ENCODE measurements at regions not wholly inside any gene's neighbourhood (a gene's known extent, or its start where the extent isn't known, plus 50 kb on each side); places are given as distances from the start of the nearest gene placed in this dataset.

DNA sequence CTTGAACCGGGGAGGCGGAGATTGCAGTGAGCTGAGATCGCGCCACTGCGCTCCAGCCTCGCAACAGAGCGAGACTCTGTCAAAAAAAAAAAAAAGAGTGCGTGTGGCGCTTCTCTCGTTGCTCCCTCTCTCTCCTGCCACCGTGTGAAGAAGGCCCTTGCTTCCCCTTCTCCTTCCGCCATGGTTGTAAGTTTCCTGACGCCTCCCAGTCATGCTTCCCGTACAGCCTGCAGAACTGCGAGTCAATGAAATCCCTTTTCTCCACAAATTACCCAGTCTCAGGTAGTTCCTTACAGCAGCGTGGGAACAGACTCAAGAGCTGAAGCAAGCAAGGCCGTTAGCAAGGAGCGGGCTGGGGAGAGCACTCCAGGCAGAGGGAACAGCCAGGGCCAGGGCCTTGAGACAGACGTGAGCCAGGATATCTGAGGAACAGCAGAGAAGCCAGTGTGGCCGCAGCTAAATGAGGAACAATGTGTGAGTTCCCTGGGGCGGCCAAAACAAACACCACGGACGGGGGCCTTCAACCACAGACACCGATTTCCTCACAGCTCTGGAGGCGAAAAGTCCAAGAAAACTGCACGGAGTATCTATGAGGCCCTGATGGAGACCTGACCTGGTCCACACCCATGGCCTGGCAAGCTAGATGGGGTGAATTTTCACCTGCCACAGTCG, 54.2 kb upstream of the ETS2 start:
- FAIRE-seq (no peak), ATAC-seq (no peak), DNase-seq (ENCODE audit: low read depth, low spot score) (no peak)
- Histone ChIP-seq H3K4me1 (ENCODE audit: control insufficient read depth, insufficient read depth, low read length) (no peaks in the 10 kb centered on the region), H4K20me1 (ENCODE audit: control insufficient read depth, insufficient read depth) (no peaks in the 10 kb centered on the region), H3K36me3 (ENCODE audit: control insufficient read depth in 2 of 2, insufficient read depth in 2 of 2, low read length in 1 of 2) (no peaks in the 10 kb centered on the region), H3K9ac (ENCODE audit: control insufficient read depth, insufficient read depth, low read length) (no peak overlapping the region), H3K79me2 (ENCODE audit: control insufficient read depth, insufficient read depth, low read length) (no peaks in the 10 kb centered on the region), H3K9me3 (replicated peaks; ENCODE audit: control insufficient read depth, insufficient read depth, low read length) (no peaks in the 10 kb centered on the region), H2AFZ (ENCODE audit: control insufficient read depth, low read depth, low read length) (no peak overlapping the region), H3K4me3 (no peak overlapping the region), H3K27ac (ENCODE audit: control insufficient read depth, insufficient read depth) (no peak overlapping the region), H3K27me3 (replicated peaks in 1 of 2; ENCODE audit: control insufficient read depth in 2 of 2, insufficient read depth in 2 of 2, low read length in 1 of 2) (peaks cover 0 to 6% of the 10 kb centered on the region in 2 experiments; a peak in 2 of 4 replicates), H3K4me2 (ENCODE audit: control insufficient read depth, insufficient read depth) (no peak overlapping the region)
- WGBS (ENCODE audit: insufficient coverage, insufficient replicate concordance, low lambda C conversion rate, missing lambda C conversion rate) = 32% methylated on average over 16 of the region's 27 CpGs
- CTCF ChIA-PET = no interaction called here
- SMC1A ChIA-PET (ENCODE audit: uncharacterized antibody, unreplicated experiment) = no interaction called here
- POLR2A ChIA-PET = no interaction called here
- TF ChIP-seq MEF2A (IDR thresholded peaks at IDR 0.05; ENCODE audit: insufficient read depth, low read depth, low read length) (no peak), ZNF384 (IDR thresholded peaks at IDR 0.05; ENCODE audit: borderline replicate concordance, low read depth, low read length) (no peak), NR2C1 (IDR thresholded peaks at IDR 0.05) (no peak), MYC (IDR thresholded peaks at IDR 0.05; ENCODE audit: insufficient read depth, insufficient read length, insufficient replicate concordance, low read length, severe bottlenecking) (no peak), CHD2 (IDR thresholded peaks at IDR 0.05; ENCODE audit: borderline replicate concordance, low read depth, low read length) (no peak), E2F8 (IDR thresholded peaks at IDR 0.05; ENCODE audit: low read depth, partially characterized antibody) (no peak), PAX5 (IDR thresholded peaks at IDR 0.05; ENCODE audit: borderline replicate concordance, low read depth, low read length) (no peak), MTA3 (IDR thresholded peaks at IDR 0.05; ENCODE audit: borderline replicate concordance, low read length) (no peak), SREBF2 (IDR thresholded peaks at IDR 0.05; ENCODE audit: low read length) (no peak), NR2C2 (IDR thresholded peaks at IDR 0.05; ENCODE audit: borderline replicate concordance, control insufficient read depth, insufficient read length, low read depth) (no peak), CBX3 (IDR thresholded peaks at IDR 0.05; ENCODE audit: borderline replicate concordance, low read depth) (no peak), FOXK2 (IDR thresholded peaks at IDR 0.05) (no peak), PKNOX1 (IDR thresholded peaks at IDR 0.05) (no peak), CBX5 (IDR thresholded peaks at IDR 0.05; ENCODE audit: low read depth) (no peak), SIX5 (IDR thresholded peaks at IDR 0.05; ENCODE audit: low read depth, low read length, severe bottlenecking) (no peak)
- TF ChIP-seq, protein P1, sequence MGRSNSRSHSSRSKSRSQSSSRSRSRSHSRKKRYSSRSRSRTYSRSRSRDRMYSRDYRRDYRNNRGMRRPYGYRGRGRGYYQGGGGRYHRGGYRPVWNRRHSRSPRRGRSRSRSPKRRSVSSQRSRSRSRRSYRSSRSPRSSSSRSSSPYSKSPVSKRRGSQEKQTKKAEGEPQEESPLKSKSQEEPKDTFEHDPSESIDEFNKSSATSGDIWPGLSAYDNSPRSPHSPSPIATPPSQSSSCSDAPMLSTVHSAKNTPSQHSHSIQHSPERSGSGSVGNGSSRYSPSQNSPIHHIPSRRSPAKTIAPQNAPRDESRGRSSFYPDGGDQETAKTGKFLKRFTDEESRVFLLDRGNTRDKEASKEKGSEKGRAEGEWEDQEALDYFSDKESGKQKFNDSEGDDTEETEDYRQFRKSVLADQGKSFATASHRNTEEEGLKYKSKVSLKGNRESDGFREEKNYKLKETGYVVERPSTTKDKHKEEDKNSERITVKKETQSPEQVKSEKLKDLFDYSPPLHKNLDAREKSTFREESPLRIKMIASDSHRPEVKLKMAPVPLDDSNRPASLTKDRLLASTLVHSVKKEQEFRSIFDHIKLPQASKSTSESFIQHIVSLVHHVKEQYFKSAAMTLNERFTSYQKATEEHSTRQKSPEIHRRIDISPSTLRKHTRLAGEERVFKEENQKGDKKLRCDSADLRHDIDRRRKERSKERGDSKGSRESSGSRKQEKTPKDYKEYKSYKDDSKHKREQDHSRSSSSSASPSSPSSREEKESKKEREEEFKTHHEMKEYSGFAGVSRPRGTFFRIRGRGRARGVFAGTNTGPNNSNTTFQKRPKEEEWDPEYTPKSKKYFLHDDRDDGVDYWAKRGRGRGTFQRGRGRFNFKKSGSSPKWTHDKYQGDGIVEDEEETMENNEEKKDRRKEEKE (IDR thresholded peaks at IDR 0.05) = no peak
- no TSS peak for BruUV-seq (replicated peaks)
- intact Hi-C loops (cut with micrococcal nuclease; ENCODE audit: unreplicated experiment) (no loop called here), in situ Hi-C loops (cut with MboI) (no loop called here)
- RAD21 ChIA-PET (ENCODE audit: unreplicated experiment) = no interaction called here
